ENCODE measurements at regions not wholly inside any gene's neighbourhood (a gene's known extent, or its start where the extent isn't known, plus 50 kb on each side); places are given as distances from the start of the nearest gene placed in this dataset.

GRCh38 chr6:163720460-163721235 is 306.1 kb downstream of the QKI start:
- Histone ChIP-seq H2AFZ (ENCODE audit: low read depth, low read length, poor library complexity, severe bottlenecking) (no peak overlapping the region), H3K79me2 (ENCODE audit: insufficient read depth, low read length) (no peaks in the 10 kb centered on the region), H3K4me2 (ENCODE audit: low read length) (no peak overlapping the region), H3K27ac (ENCODE audit: low read depth, low read length) (no peak overlapping the region), H3K9me2 (ENCODE audit: insufficient read depth) (no peaks in the 10 kb centered on the region), H4K20me1 (ENCODE audit: insufficient read depth) (no peaks in the 10 kb centered on the region), H3K4me1 (ENCODE audit: control insufficient read depth in 1 of 2, insufficient read depth in 2 of 2, low read length in 2 of 2) (no peaks in the 10 kb centered on the region), H3K4me3 (replicated peaks in 1 of 2; ENCODE audit: low read depth in 1 of 2, low read length in 2 of 2) (no peak overlapping the region), H3K9ac (ENCODE audit: low read length) (no peak overlapping the region), H3K36me3 (ENCODE audit: control insufficient read depth in 1 of 2, insufficient read depth in 2 of 2, low read length in 2 of 2) (no peaks in the 10 kb centered on the region), H3K9me3 (ENCODE audit: control insufficient read depth in 1 of 2, insufficient read depth in 1 of 2, low read depth in 1 of 2, low read length in 2 of 2) (no peaks in the 10 kb centered on the region; a peak in 1 of 4 replicates), H3K27me3 (ENCODE audit: insufficient read depth, low read length) (no peaks in the 10 kb centered on the region)
- TF ChIP-seq SP1 (IDR thresholded peaks at IDR 0.05; ENCODE audit: low read depth), result no peak
- no peak for TF ChIP-seq CTCF (IDR thresholded peaks at IDR 0.05 in 2 of 3, conservative IDR thresholded peaks at IDR 0.05 in 1 of 3; ENCODE audit: borderline replicate concordance in 1 of 3, insufficient read depth in 1 of 3, low read depth in 2 of 3, low read length in 2 of 3)
- no peak for TF ChIP-seq POLR2A (IDR thresholded peaks at IDR 0.05; ENCODE audit: borderline replicate concordance, extremely low read depth, insufficient read depth, insufficient read length)
- no peak for TF ChIP-seq EZH2 (IDR thresholded peaks at IDR 0.05)
- no peak for TF ChIP-seq CBX3 (IDR thresholded peaks at IDR 0.05; ENCODE audit: low read depth)
- no peak for TF ChIP-seq EZH2phosphoT487 (IDR thresholded peaks at IDR 0.05; ENCODE audit: borderline replicate concordance)
- TF ChIP-seq SIN3A (IDR thresholded peaks at IDR 0.05; ENCODE audit: low read depth), result no peak
- no peak for TF ChIP-seq EGR1 (IDR thresholded peaks at IDR 0.05; ENCODE audit: low read depth)
- no peak for TF ChIP-seq ZFX (IDR thresholded peaks at IDR 0.05)
- TF ChIP-seq, protein P1, sequence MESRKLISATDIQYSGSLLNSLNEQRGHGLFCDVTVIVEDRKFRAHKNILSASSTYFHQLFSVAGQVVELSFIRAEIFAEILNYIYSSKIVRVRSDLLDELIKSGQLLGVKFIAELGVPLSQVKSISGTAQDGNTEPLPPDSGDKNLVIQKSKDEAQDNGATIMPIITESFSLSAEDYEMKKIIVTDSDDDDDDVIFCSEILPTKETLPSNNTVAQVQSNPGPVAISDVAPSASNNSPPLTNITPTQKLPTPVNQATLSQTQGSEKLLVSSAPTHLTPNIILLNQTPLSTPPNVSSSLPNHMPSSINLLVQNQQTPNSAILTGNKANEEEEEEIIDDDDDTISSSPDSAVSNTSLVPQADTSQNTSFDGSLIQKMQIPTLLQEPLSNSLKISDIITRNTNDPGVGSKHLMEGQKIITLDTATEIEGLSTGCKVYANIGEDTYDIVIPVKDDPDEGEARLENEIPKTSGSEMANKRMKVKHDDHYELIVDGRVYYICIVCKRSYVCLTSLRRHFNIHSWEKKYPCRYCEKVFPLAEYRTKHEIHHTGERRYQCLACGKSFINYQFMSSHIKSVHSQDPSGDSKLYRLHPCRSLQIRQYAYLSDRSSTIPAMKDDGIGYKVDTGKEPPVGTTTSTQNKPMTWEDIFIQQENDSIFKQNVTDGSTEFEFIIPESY (IDR thresholded peaks at IDR 0.05; ENCODE audit: extremely low read depth, insufficient replicate concordance, low read length), result no peak
- no peak for TF ChIP-seq FOSL1 (IDR thresholded peaks at IDR 0.05; ENCODE audit: low read depth)
- no peak for TF ChIP-seq RAD21 (IDR thresholded peaks at IDR 0.05; ENCODE audit: low read depth)
- no peak for TF ChIP-seq YY1 (IDR thresholded peaks at IDR 0.05; ENCODE audit: extremely low read depth, insufficient replicate concordance, low read depth, low read length)
- TF ChIP-seq ELF1 (IDR thresholded peaks at IDR 0.05; ENCODE audit: borderline replicate concordance, low read depth), result no peak
- TF ChIP-seq SRF (IDR thresholded peaks at IDR 0.05; ENCODE audit: low read depth), result no peak
- TF ChIP-seq TCF7L2 (IDR thresholded peaks at IDR 0.05; ENCODE audit: borderline replicate concordance, extremely low read depth, insufficient read depth, insufficient read length), result no peak
- TF ChIP-seq POLR2AphosphoS5 (IDR thresholded peaks at IDR 0.05; ENCODE audit: low read depth, low read length), result no peak
- ChIA-PET RAD21 (ENCODE audit: low non-redundant PET in 1 of 2, low total read pairs in 2 of 2, uncharacterized antibody in 2 of 2, unreplicated experiment in 2 of 2) (no interaction called here), POLR2A (no interaction called here), CTCF (no interaction called here)
- no TSS peak for BruUV-seq (replicated peaks)
- intact Hi-C loops (cut with micrococcal nuclease), result no loop called here
- no peak for ATAC-seq
- no peak for DNase-seq (ENCODE audit: low read depth, low spot score)
